OCI-LY1 (cell line): ENCODE measurements at regions not wholly inside any gene's neighbourhood (a gene's known extent, or its start where the extent isn't known, plus 50 kb on each side); places are given as distances from the start of the nearest gene placed in this dataset.

Source experiments
- H2AFZ ChIP-seq: fragments of 200-600 bp; sonication (generic), shearing (Covaris generic); 2 replicates; pipeline ENCODE4 v1.6.0; 2014; ENCODE audit warnings: antibody characterized with exemption, mild to moderate bottlenecking, low read length
- H3F3A ChIP-seq: fragments of 200-600 bp; sonication (generic), shearing (Covaris generic); 2 replicates; pipeline ENCODE4 v1.6.0; 2014; ENCODE audit warnings: mild to moderate bottlenecking, antibody characterized with exemption, low read length, moderate library complexity; ENCODE audit not compliant: insufficient read depth
- H3K27ac ChIP-seq: fragments of 200-600 bp; sonication (generic); 2 replicates; pipeline ENCODE4 v1.5.1; 2014; ENCODE audit warnings: low read length, mixed run types, mild to moderate bottlenecking, low read depth; ENCODE audit not compliant: poor library complexity, severe bottlenecking
- H3K27me3 ChIP-seq: fragments of 200-600 bp; sonication (generic); 2 replicates; pipeline ENCODE4 v1.6.0; 2014; ENCODE audit warnings: antibody characterized with exemption, mild to moderate bottlenecking, low read length, moderate library complexity; ENCODE audit not compliant: insufficient read depth
- H3K36me3 ChIP-seq: fragments of 200-600 bp; sonication (generic); 2 replicates; pipeline ENCODE4 v1.6.1; 2014; ENCODE audit warnings: mild to moderate bottlenecking, antibody characterized with exemption, low read length, moderate library complexity, mixed read lengths; ENCODE audit not compliant: insufficient read depth
- H3K4me1 ChIP-seq: fragments of 200-600 bp; sonication (generic); 2 replicates; pipeline ENCODE4 v1.5.1; 2014; ENCODE audit warnings: mild to moderate bottlenecking, low read length, moderate library complexity; ENCODE audit not compliant: insufficient read depth, severe bottlenecking
- H3K4me2 ChIP-seq: fragments of 200-600 bp; sonication (generic), shearing (Covaris generic); 2 replicates; pipeline ENCODE4 v1.6.1; 2014; ENCODE audit warnings: low read length
- H3K4me3 ChIP-seq: fragments of 200-600 bp; sonication (generic); 2 replicates; pipeline ENCODE4 v1.5.1; 2014; ENCODE audit warnings: low read length, low read depth, mild to moderate bottlenecking, mixed read lengths; ENCODE audit not compliant: poor library complexity, severe bottlenecking
- H3K79me2 ChIP-seq: fragments of 200-600 bp; shearing (Covaris generic); 2 replicates; pipeline ENCODE4 v1.6.1; 2016; ENCODE audit warnings: mixed run types, low read length, mixed read lengths; ENCODE audit not compliant: insufficient read depth
- H3K9ac ChIP-seq: fragments of 200-600 bp; sonication (generic), shearing (Covaris generic); 2 replicates; pipeline ENCODE4 v1.6.1; 2014; ENCODE audit warnings: mild to moderate bottlenecking, low read length, mixed read lengths
- H3K9me2 ChIP-seq: fragments of 200-600 bp; sonication (generic), shearing (Covaris generic); 2 replicates; pipeline ENCODE4 v1.6.1; 2014; ENCODE audit warnings: low read depth, mild to moderate bottlenecking, low read length, mixed read lengths
- H3K9me3 ChIP-seq: fragments of 200-600 bp; shearing (Covaris generic); 2 replicates; pipeline ENCODE4 v1.6.1; 2014; ENCODE audit warnings: low read length, mixed read lengths
- H4K20me1 ChIP-seq: fragments of 200-600 bp; sonication (generic), shearing (Covaris generic); 2 replicates; pipeline ENCODE4 v1.6.0; 2016; ENCODE audit warnings: mild to moderate bottlenecking, low read length; ENCODE audit not compliant: insufficient read depth
- EZH2 ChIP-seq: fragments of 200-600 bp; sonication (generic), shearing (Covaris generic); IDR thresholded peaks from 2 replicates; pipeline ENCODE4 v1.8.0; 2017; ENCODE audit warnings: borderline replicate concordance, mixed run types, mild to moderate bottlenecking, antibody characterized with exemption, low read length, moderate library complexity, mixed read lengths
- TF ChIP-seq, protein P1 (sequence below): fragments of 200-600 bp; sonication (generic), shearing (Covaris generic); IDR thresholded peaks from 2 replicates; pipeline ENCODE4 v1.5.1; 2017; ENCODE audit warnings: mild to moderate bottlenecking, antibody characterized with exemption, low read length, moderate library complexity, mixed read lengths

DNA sequence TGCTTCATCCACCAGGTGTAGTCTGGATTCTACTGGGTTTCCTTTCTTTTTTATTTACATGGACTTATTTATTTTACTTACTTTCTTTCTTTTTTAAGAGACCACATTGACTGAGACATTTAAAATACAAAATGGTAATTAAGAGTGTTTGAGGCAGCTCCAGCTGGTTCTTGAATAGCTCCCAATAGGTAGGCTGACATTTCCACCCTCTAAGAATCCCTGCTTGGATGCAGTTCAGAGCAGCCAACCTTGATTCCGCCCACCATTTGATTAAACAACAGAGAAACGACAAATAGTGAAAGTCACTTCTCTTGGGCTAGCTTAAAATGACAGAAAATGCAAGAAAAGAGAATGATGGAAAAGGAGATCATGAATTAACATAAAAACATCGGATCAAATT, 270.5 kb downstream of the TUSC7 start:
- Histone ChIP-seq H3K9me2 (no peaks in the 10 kb centered on the region), H3K4me3 (no peak overlapping the region), H3K27me3 (no peaks in the 10 kb centered on the region), H3K27ac (no peak overlapping the region), H3K4me1 (no peaks in the 10 kb centered on the region), H3K4me2 (no peak overlapping the region), H4K20me1 (no peaks in the 10 kb centered on the region), H3F3A (no peaks in the 10 kb centered on the region), H3K9me3 (no peaks in the 10 kb centered on the region), H3K9ac (no peak overlapping the region), H3K79me2 (no peaks in the 10 kb centered on the region), H2AFZ (no peak overlapping the region), H3K36me3 (no peaks in the 10 kb centered on the region)
- no peak for TF ChIP-seq EZH2
- TF ChIP-seq, protein P1, sequence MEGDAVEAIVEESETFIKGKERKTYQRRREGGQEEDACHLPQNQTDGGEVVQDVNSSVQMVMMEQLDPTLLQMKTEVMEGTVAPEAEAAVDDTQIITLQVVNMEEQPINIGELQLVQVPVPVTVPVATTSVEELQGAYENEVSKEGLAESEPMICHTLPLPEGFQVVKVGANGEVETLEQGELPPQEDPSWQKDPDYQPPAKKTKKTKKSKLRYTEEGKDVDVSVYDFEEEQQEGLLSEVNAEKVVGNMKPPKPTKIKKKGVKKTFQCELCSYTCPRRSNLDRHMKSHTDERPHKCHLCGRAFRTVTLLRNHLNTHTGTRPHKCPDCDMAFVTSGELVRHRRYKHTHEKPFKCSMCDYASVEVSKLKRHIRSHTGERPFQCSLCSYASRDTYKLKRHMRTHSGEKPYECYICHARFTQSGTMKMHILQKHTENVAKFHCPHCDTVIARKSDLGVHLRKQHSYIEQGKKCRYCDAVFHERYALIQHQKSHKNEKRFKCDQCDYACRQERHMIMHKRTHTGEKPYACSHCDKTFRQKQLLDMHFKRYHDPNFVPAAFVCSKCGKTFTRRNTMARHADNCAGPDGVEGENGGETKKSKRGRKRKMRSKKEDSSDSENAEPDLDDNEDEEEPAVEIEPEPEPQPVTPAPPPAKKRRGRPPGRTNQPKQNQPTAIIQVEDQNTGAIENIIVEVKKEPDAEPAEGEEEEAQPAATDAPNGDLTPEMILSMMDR, result no peak

- H3F3A ChIP-seq, result no peaks in the 10 kb centered on the region
- no peaks in the 10 kb centered on the region for H3K9me2 ChIP-seq
- no peaks in the 10 kb centered on the region for H3K9me3 ChIP-seq
- no peak overlapping the region for H3K27ac ChIP-seq
- no peak overlapping the region for H3K4me3 ChIP-seq
- H3K27me3 ChIP-seq, result no peaks in the 10 kb centered on the region
- H2AFZ ChIP-seq, result no peak overlapping the region
- no peak for TF ChIP-seq EZH2
- TF ChIP-seq, protein P1, result no peak
- no peak overlapping the region for H3K9ac ChIP-seq
- no peaks in the 10 kb centered on the region for H3K4me1 ChIP-seq
- H3K36me3 ChIP-seq, result no peaks in the 10 kb centered on the region
- H3K4me2 ChIP-seq, result no peak overlapping the region
- no peaks in the 10 kb centered on the region for H4K20me1 ChIP-seq
- H3K79me2 ChIP-seq, result no peaks in the 10 kb centered on the region
These were observed 271.5 kb downstream of the TUSC7 start for GRCh38 chr3:116981089-116981488.

DNA sequence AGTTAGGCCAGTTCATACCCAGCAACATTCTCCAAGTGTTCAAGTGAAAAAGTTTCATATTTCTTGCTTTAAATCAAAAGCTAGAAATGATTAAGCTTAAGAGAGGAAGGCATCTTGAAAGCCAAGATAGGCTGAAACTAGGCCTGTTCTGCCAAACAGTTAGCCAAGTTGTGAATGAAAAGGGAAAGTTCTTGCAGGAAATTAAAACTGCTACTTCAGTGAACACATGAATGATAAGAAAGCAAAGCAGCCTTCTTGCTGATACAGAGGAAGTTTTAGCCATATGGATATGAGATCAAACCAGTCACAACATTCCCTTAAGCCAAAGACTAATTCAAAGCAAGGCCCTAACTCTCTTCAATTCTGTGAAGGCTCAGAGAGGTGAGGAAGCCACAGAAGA, 274.7 kb downstream of the TUSC7 start:
- Histone ChIP-seq H2AFZ (no peak overlapping the region), H3K9me2 (no peaks in the 10 kb centered on the region), H3K9ac (no peak overlapping the region), H3K27me3 (no peaks in the 10 kb centered on the region), H3K27ac (no peak overlapping the region), H3K4me2 (no peak overlapping the region), H4K20me1 (no peaks in the 10 kb centered on the region), H3K36me3 (no peaks in the 10 kb centered on the region), H3K4me1 (no peaks in the 10 kb centered on the region), H3K9me3 (no peaks in the 10 kb centered on the region), H3K4me3 (no peak overlapping the region), H3K79me2 (no peaks in the 10 kb centered on the region), H3F3A (no peaks in the 10 kb centered on the region)
- TF ChIP-seq EZH2, result no peak
- TF ChIP-seq, protein P1, result no peak
